H1 (cell line): ENCODE measurements at regions not wholly inside any gene's neighbourhood (a gene's known extent, or its start where the extent isn't known, plus 50 kb on each side); places are given as distances from the start of the nearest gene placed in this dataset.

ENCODE experiments used
- CBX8 ChIP-seq: fragments of 300-800, 300-1000 bp; sonication (generic); IDR thresholded peaks from 2 replicates; pipeline ENCODE4 v1.7.1; 2016; ENCODE audit warnings: low read depth, low read length, borderline replicate concordance
- E2F6 ChIP-seq: IDR thresholded peaks from 2 replicates; pipeline ENCODE4 v1.6.1; 2012; ENCODE audit warnings: inconsistent platforms
- JUND ChIP-seq: IDR thresholded peaks from 2 replicates; pipeline ENCODE4 v1.6.1; 2011; ENCODE audit warnings: mild to moderate bottlenecking, improper control_type of control experiment, low read length
- KDM5A ChIP-seq: fragments of 200-600 bp; IDR thresholded peaks from 2 replicates; pipeline ENCODE4 v1.7.1; 2012; ENCODE audit warnings: mild to moderate bottlenecking, low read length, inconsistent platforms, mixed read lengths
- SIX5 ChIP-seq: IDR thresholded peaks from 2 replicates; pipeline ENCODE4 v1.6.1; 2011; ENCODE audit warnings: mild to moderate bottlenecking, low read depth, low read length

GRCh38 chr1:25066256-25066655, 136.2 kb upstream of the RUNX3 start (continued):
- no peak for TF ChIP-seq JUND
- TF ChIP-seq E2F6: no peak
- no peak for TF ChIP-seq SIX5
- TF ChIP-seq KDM5A: no peak
- TF ChIP-seq CBX8: no peak
